ENCODE measurements at regions not wholly inside any gene's neighbourhood (a gene's known extent, or its start where the extent isn't known, plus 50 kb on each side); places are given as distances from the start of the nearest gene placed in this dataset.

DNA sequence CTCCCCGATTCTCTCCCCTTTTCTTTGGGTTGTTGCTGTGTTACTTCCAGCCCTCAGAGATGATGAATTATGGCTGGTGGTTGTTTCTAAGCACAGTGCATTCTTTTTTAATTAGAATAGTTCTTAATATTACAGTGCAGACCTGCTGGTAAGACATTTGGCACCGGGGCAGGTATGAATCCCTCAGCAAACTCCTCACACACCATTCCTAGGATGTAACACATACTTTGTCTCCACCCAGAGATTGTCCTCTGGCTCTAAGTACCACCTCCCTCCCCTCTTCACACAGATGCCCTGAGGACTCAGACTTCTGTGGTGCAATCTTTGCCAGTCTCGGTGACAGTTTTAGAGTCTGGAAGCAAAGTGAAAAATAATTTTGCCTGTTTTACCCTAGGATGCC lies 143.1 kb downstream of the HLX start:
- TF ChIP-seq, protein P1, sequence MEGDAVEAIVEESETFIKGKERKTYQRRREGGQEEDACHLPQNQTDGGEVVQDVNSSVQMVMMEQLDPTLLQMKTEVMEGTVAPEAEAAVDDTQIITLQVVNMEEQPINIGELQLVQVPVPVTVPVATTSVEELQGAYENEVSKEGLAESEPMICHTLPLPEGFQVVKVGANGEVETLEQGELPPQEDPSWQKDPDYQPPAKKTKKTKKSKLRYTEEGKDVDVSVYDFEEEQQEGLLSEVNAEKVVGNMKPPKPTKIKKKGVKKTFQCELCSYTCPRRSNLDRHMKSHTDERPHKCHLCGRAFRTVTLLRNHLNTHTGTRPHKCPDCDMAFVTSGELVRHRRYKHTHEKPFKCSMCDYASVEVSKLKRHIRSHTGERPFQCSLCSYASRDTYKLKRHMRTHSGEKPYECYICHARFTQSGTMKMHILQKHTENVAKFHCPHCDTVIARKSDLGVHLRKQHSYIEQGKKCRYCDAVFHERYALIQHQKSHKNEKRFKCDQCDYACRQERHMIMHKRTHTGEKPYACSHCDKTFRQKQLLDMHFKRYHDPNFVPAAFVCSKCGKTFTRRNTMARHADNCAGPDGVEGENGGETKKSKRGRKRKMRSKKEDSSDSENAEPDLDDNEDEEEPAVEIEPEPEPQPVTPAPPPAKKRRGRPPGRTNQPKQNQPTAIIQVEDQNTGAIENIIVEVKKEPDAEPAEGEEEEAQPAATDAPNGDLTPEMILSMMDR (conservative IDR thresholded peaks at IDR 0.05; ENCODE audit: low read depth, low read length) = no peak
- no peak for TF ChIP-seq EZH2 (IDR thresholded peaks at IDR 0.05; ENCODE audit: low read length, unreplicated experiment)

Data from PC-3 (cell line).